ENCODE measurements at regions not wholly inside any gene's neighbourhood (a gene's known extent, or its start where the extent isn't known, plus 50 kb on each side); places are given as distances from the start of the nearest gene placed in this dataset.

- H3K27me3 ChIP-seq (ENCODE audit: insufficient read depth, low read length, poor library complexity, severe bottlenecking): no peaks in the 10 kb centered on the region
- H3K79me2 ChIP-seq (ENCODE audit: insufficient read depth, low read length): no peaks in the 10 kb centered on the region
- TF ChIP-seq CTCF (conservative IDR thresholded peaks at IDR 0.05; ENCODE audit: low read length) (no peak), EZH2phosphoT487 (IDR thresholded peaks at IDR 0.05; ENCODE audit: borderline replicate concordance) (no peak)
- H2AFZ ChIP-seq (ENCODE audit: low read length): no peak overlapping the region
- H3K9me2 ChIP-seq (replicated peaks; ENCODE audit: low read depth, low read length): no peaks in the 10 kb centered on the region
- no peaks in the 10 kb centered on the region for H4K20me1 ChIP-seq (ENCODE audit: insufficient read depth, low read length, poor library complexity, severe bottlenecking)
- H3K4me3 ChIP-seq (ENCODE audit: low read length, poor library complexity, severe bottlenecking): no peak overlapping the region
- H3K4me2 ChIP-seq (ENCODE audit: low read depth, low read length, poor library complexity, severe bottlenecking): no peak overlapping the region
- no peaks in the 10 kb centered on the region for H3K36me3 ChIP-seq (ENCODE audit: insufficient read depth, low read length)
- no peaks in the 10 kb centered on the region for H3F3A ChIP-seq (ENCODE audit: low read depth)
- no peak overlapping the region for H3K9ac ChIP-seq (ENCODE audit: low read depth, low read length, poor library complexity, severe bottlenecking)
- no peaks in the 10 kb centered on the region for H3K9me3 ChIP-seq (ENCODE audit: insufficient read depth, low read depth, low read length)
- no peaks in the 10 kb centered on the region for H3K4me1 ChIP-seq (ENCODE audit: insufficient read depth, low read length, poor library complexity, severe bottlenecking)
These were observed 132.1 kb upstream of the ARL4C start for GRCh38 chr2:234628953-234629352.

DNA sequence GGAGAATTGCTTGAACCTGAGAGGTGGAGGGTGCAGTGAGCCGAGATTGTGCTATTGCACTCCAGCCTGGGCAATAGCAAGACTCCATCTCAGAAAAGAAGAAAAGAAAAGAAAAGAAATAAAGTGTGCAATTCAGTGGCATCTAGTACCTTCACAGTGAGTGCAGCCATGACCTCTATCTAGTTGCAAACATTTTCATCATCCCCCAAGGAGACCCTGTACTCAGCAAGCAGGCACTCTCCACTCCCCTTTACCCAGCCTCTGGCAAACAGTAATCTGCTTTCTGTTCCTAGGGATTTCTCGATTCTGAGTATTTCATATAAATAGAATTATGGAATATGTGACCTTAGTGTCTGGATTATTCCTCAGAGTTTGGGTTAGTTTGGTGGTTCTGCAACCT lies 130.4 kb upstream of the ARL4C start:
- H4K20me1 ChIP-seq (ENCODE audit: insufficient read depth, low read length, poor library complexity, severe bottlenecking): no peaks in the 10 kb centered on the region
- H3K36me3 ChIP-seq (ENCODE audit: insufficient read depth, low read length): no peaks in the 10 kb centered on the region
- H3K4me1 ChIP-seq (ENCODE audit: insufficient read depth, low read length, poor library complexity, severe bottlenecking): no peaks in the 10 kb centered on the region
- H3K9me3 ChIP-seq (ENCODE audit: insufficient read depth, low read depth, low read length): no peaks in the 10 kb centered on the region
- no peak overlapping the region for H3K9ac ChIP-seq (ENCODE audit: low read depth, low read length, poor library complexity, severe bottlenecking)
- no peaks in the 10 kb centered on the region for H3K27me3 ChIP-seq (ENCODE audit: insufficient read depth, low read length, poor library complexity, severe bottlenecking)
- TF ChIP-seq EZH2phosphoT487 (IDR thresholded peaks at IDR 0.05; ENCODE audit: borderline replicate concordance): no peak
- no peak for TF ChIP-seq CTCF (conservative IDR thresholded peaks at IDR 0.05; ENCODE audit: low read length)
- H2AFZ ChIP-seq (ENCODE audit: low read length): no peak overlapping the region
- no peaks in the 10 kb centered on the region for H3F3A ChIP-seq (ENCODE audit: low read depth)
- H3K9me2 ChIP-seq (replicated peaks; ENCODE audit: low read depth, low read length): no peaks in the 10 kb centered on the region
- H3K4me2 ChIP-seq (ENCODE audit: low read depth, low read length, poor library complexity, severe bottlenecking): no peak overlapping the region
- H3K79me2 ChIP-seq (ENCODE audit: insufficient read depth, low read length): no peaks in the 10 kb centered on the region
- no peak overlapping the region for H3K4me3 ChIP-seq (ENCODE audit: low read length, poor library complexity, severe bottlenecking)

DNA sequence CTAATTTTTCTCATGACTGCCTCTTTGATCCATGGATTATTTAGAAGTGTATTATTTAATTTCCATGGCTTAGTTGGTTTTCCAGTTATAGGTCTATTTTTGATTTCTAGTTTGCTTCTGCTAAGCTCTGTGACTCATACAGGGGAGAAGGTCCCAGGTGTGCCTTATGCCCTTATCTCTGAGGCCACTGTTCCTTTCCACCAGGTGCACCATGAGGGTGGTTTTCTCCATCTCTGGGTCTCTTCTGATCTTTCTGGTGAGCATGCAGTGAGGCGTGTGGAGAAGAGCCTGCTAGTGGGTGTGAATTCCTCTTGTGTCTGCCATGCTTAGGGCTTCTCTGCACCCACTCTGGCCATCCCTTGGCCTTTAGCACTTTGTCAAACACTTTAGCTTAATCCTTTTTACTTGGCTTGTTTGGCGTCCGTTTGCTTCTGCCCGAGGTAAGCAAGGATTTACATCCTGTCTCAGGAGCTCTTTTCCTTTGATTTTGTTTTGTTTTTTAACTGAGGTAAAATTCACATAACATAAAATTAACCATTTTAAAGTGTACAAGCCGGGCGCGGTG lies 129.8 kb upstream of the ARL4C start:
- no peak for TF ChIP-seq CTCF (conservative IDR thresholded peaks at IDR 0.05; ENCODE audit: low read length)
- TF ChIP-seq EZH2phosphoT487 (IDR thresholded peaks at IDR 0.05; ENCODE audit: borderline replicate concordance): no peak
- H3K4me2 ChIP-seq (ENCODE audit: low read depth, low read length, poor library complexity, severe bottlenecking): no peak overlapping the region
- H3K4me3 ChIP-seq (ENCODE audit: low read length, poor library complexity, severe bottlenecking): no peak overlapping the region
- no peaks in the 10 kb centered on the region for H3F3A ChIP-seq (ENCODE audit: low read depth)
- no peaks in the 10 kb centered on the region for H3K4me1 ChIP-seq (ENCODE audit: insufficient read depth, low read length, poor library complexity, severe bottlenecking)
- H3K79me2 ChIP-seq (ENCODE audit: insufficient read depth, low read length): no peaks in the 10 kb centered on the region
- no peaks in the 10 kb centered on the region for H3K36me3 ChIP-seq (ENCODE audit: insufficient read depth, low read length)
- no peak overlapping the region for H3K9ac ChIP-seq (ENCODE audit: low read depth, low read length, poor library complexity, severe bottlenecking)
- no peaks in the 10 kb centered on the region for H3K9me3 ChIP-seq (ENCODE audit: insufficient read depth, low read depth, low read length)
- no peaks in the 10 kb centered on the region for H3K9me2 ChIP-seq (replicated peaks; ENCODE audit: low read depth, low read length)
- H2AFZ ChIP-seq (ENCODE audit: low read length): no peak overlapping the region
- no peaks in the 10 kb centered on the region for H4K20me1 ChIP-seq (ENCODE audit: insufficient read depth, low read length, poor library complexity, severe bottlenecking)
- H3K27me3 ChIP-seq (ENCODE audit: insufficient read depth, low read length, poor library complexity, severe bottlenecking): no peaks in the 10 kb centered on the region

All from Loucy (cell line).